ENCODE measurements at regions not wholly inside any gene's neighbourhood (a gene's known extent, or its start where the extent isn't known, plus 50 kb on each side); places are given as distances from the start of the nearest gene placed in this dataset.
A peak's percentile ranks its signal among the peaks of the same experiment; 100 is the strongest.

DNA sequence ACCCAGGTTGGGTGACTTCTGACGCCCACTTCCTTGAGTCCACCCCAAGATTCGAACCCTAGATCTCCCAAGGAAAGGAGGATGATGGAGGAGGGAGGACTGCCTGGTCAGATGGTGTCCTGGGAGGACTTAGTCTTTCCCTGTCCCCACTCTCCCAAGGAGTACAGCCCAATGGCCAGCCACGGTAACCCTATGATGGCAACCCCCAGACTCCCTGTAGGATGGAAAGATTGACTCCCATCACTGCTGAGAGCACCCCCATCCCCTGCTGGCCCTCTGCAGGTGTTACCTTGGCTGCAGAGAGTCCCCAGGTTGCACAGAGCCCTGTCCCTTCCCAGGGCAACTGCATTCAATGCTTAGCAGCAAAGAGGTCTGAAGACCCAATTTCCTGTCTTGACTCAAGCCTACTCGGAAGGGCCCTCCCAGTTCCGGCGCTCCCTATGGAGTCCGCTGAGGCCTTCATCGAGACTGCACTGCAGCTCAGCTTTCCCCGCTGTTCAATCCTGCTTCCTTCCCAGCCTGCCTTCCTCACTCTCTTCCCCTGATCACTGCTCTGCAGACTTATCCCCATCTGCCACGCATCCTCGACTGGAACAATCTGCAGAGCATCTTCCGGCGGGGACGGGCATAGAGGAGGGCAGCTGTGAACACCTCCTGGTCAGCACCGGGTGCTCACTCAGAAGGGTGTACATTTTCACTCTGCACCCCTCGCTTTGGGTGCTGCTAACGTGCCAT, 50.8 kb upstream of the OCM2 start:
- DNase-seq (ENCODE audit: low read depth): no peak

DNA sequence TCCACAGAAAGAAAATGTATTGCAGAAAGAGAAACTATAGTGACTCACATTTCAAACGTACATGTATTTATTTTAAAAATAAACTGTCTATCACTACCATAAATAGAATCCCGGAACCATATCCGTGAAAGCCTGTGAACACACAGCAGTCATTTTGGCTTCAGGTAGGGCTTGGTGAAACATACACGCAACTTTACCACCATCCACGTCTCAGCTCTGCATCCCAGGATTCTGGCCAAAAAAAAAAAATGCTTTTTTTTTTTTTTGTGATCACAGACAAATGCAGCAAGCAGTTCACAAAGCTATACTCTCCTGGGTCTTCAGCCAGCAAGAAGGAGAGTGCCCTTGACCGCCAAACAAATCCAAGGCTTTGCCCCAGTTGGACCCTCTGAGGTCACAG, 56.8 kb upstream of the OCM2 start:
- no peak for DNase-seq (ENCODE audit: low read depth)

DNA sequence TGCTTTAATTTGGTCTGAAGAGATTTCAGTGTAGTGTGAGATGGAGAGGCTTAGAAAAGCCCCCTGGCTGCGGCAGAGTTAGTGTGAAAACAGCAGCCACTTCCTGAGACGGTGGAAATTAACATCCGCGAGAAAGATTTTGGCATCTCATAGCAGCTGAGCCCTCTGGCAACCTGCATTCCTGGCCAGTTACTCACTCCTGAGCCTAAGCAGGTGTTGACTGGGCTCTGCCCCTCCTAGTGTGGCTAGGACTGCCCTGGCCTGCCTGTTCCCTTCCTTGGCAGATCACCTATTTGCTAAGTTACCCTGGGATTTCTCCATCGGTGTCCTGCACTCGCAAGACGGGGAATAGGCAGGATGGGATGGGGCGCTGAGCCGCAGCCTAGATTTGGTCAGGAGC, 57.6 kb upstream of the LMTK2 start:
- no peak for DNase-seq (ENCODE audit: low read depth)

DNA sequence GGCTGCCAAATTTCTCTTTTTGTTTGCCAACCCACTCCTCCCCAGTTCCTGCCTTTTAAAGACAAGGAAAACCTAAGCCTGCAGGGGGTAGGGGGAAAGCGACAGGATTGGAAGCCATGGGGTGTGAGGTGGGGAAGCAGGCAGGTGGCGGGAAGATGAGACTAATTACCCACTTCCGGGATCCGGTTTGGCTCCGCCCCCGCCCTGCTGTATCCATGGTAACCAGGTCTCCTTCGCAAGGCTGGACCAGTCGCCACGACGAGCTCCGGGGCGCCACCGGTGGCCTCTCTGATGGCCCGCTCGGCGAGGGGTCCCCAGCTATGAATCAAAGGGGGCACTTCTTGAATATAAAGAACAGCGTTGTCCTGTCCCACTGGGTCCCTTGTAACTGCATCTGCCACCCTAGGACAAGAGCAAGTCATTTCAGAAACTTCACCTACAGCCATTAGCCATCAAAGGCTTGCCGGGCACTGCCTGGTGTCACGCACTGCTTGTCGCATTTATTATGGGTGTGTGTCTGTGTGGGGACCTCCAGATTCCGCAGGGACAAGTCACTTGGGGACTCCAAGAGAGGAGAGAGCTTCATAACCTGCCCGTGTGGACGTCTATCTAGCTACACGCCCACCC, 55.4 kb upstream of the LMTK2 start:
- DNase-seq (ENCODE audit: low read depth): peak; percentile 35

DNA sequence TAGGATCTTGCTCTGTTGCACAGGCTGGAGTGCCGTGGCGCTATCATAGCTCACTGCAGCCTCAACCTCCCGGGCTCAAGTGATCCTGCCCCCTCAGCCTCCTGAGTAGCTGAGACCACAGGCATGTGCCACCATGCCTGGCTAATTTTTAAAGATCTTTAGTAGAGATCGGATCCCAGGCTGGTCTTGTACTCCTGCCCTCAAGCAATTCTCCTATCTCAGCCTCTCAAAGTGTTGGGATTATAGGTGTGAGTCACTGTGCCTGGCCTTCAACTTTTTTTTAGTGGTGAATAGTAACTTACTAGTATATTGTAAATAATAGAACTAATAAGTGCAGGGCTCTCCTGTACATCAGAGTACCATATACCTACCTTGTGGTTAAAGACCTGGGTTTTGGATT, 52.1 kb upstream of the LMTK2 start:
- DNase-seq (ENCODE audit: low read depth): no peak

DNA sequence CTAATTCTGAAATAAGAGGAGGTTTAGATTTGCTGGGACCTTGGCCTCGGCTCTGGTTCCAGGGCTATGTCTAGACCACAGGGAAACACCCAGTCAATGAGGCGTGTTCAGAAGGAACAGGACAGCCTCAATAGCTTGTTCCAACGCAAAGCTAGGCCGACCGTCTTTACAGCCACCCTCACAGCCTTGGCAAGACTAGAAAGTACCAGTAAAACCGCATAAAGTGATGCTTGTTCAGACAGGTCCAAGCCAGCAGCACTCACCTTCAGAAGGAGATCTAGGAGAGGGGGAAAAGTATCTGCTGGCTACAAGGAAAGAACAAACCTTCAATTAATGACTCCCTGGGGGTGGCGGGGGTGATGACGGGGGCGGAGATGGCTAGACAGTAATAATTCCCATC, 50.1 kb upstream of the LMTK2 start:
- no peak for DNase-seq (ENCODE audit: low read depth)
